ENCODE measurements at regions not wholly inside any gene's neighbourhood (a gene's known extent, or its start where the extent isn't known, plus 50 kb on each side); places are given as distances from the start of the nearest gene placed in this dataset.

DNA sequence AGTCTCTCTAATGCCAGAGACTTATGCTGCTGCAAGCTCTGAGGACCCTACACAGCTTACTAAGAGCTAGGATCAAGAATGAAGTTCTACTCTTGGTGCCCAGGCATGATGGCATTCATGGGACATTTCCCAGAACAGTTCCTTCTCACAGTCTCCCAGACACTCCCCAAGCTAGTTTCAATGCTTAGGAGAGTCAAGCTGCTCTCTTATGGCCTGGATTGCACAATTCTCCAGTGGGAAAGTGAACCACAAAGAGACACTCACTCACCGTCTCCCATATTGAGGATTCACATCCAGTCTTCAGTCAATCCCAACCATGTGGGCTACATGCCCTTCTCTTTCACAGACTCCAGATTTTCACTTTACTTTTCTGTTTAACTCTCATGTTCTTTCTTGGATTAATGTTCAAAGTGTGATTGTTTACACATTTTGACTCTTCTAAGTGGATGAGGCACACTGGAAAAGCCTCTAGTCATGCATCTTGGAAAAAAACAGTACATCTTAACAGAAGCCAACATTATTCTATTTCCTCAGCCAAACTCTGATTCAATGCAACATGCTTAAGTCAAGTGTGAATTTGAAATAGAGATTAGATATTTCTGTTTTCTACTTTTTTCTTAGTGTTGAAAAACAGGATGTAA is 447.8 kb upstream of the BTBD3 start:
- Histone ChIP-seq H3K4me3 (ENCODE audit: insufficient read depth, low read depth, low read length) (no peak overlapping the region), H4K5ac (ENCODE audit: low read depth, low read length) (no peak overlapping the region), H3K36me3 (ENCODE audit: control insufficient read depth, insufficient read depth, low read length) (no peaks in the 10 kb centered on the region), H2BK120ac (ENCODE audit: low read depth, low read length) (no peak overlapping the region), H2BK15ac (ENCODE audit: low read depth, low read length) (no peak overlapping the region), H2BK20ac (ENCODE audit: low read depth, low read length) (no peak overlapping the region), H3K9ac (ENCODE audit: low read depth, low read length) (no peak overlapping the region), H3K27ac (ENCODE audit: insufficient read depth, low read length) (no peak overlapping the region), H4K91ac (ENCODE audit: insufficient read depth, low read depth, low read length) (no peak overlapping the region), H4K20me1 (ENCODE audit: insufficient read depth, low read length) (no peaks in the 10 kb centered on the region), H2AFZ (replicated peaks; ENCODE audit: low read length, poor library complexity) (no peak overlapping the region), H3K14ac (replicated peaks; ENCODE audit: low read depth, low read length) (no peak overlapping the region), H3K79me1 (ENCODE audit: low read depth in 1 of 2, low read length in 2 of 2) (no peaks in the 10 kb centered on the region), H2AK5ac (ENCODE audit: low read depth, low read length) (no peak overlapping the region), H2BK5ac (ENCODE audit: low read depth, low read length, poor library complexity, severe bottlenecking) (no peak overlapping the region), H3K4me2 (ENCODE audit: low read depth, low read length) (no peak overlapping the region), H3K9me1 (ENCODE audit: insufficient read depth, low read length) (no peaks in the 10 kb centered on the region), H4K8ac (ENCODE audit: low read depth in 2 of 2, low read length in 2 of 2) (no peak overlapping the region), H3K18ac (ENCODE audit: low read depth, low read length) (no peak overlapping the region), H3K4me1 (ENCODE audit: control insufficient read depth, insufficient read depth, low read length) (no peaks in the 10 kb centered on the region), H2AK9ac (replicated peaks; ENCODE audit: low read depth, low read length, poor library complexity) (no peak overlapping the region), H3K56ac (ENCODE audit: extremely low read depth, insufficient read depth, low read length) (no peak overlapping the region), H3K9me3 (ENCODE audit: control insufficient read depth, insufficient read depth, low read length) (no peaks in the 10 kb centered on the region), H3K23ac (ENCODE audit: low read depth, low read length) (no peak overlapping the region), H3K4ac (ENCODE audit: low read depth, low read length) (no peak overlapping the region), H3K27me3 (ENCODE audit: control insufficient read depth, insufficient read depth, low read length) (peaks cover 9% of the 10 kb centered on the region)
- ATAC-seq (ENCODE audit: low read depth) (no peak), DNase-seq (no peak)
- TF ChIP-seq CEBPB (IDR thresholded peaks at IDR 0.05; ENCODE audit: low read depth, low read length) (0 out of 2 replicates have a peak, but pooled peaks have one; percentile 30), NFE2L2 (IDR thresholded peaks at IDR 0.05; ENCODE audit: low read depth, low read length) (no peak), POLR2A (IDR thresholded peaks at IDR 0.05; ENCODE audit: low read depth, low read length) (no peak), RCOR1 (IDR thresholded peaks at IDR 0.05; ENCODE audit: insufficient replicate concordance, low read length) (no peak)
- TF ChIP-seq, protein P1, sequence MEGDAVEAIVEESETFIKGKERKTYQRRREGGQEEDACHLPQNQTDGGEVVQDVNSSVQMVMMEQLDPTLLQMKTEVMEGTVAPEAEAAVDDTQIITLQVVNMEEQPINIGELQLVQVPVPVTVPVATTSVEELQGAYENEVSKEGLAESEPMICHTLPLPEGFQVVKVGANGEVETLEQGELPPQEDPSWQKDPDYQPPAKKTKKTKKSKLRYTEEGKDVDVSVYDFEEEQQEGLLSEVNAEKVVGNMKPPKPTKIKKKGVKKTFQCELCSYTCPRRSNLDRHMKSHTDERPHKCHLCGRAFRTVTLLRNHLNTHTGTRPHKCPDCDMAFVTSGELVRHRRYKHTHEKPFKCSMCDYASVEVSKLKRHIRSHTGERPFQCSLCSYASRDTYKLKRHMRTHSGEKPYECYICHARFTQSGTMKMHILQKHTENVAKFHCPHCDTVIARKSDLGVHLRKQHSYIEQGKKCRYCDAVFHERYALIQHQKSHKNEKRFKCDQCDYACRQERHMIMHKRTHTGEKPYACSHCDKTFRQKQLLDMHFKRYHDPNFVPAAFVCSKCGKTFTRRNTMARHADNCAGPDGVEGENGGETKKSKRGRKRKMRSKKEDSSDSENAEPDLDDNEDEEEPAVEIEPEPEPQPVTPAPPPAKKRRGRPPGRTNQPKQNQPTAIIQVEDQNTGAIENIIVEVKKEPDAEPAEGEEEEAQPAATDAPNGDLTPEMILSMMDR (conservative IDR thresholded peaks at IDR 0.05; ENCODE audit: low read depth, low read length) = no peak
- TF ChIP-seq, protein P2, sequence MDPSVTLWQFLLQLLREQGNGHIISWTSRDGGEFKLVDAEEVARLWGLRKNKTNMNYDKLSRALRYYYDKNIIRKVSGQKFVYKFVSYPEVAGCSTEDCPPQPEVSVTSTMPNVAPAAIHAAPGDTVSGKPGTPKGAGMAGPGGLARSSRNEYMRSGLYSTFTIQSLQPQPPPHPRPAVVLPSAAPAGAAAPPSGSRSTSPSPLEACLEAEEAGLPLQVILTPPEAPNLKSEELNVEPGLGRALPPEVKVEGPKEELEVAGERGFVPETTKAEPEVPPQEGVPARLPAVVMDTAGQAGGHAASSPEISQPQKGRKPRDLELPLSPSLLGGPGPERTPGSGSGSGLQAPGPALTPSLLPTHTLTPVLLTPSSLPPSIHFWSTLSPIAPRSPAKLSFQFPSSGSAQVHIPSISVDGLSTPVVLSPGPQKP (IDR thresholded peaks at IDR 0.05; ENCODE audit: borderline replicate concordance, low read depth, low read length) = no peak
- TF ChIP-seq, protein P3, sequence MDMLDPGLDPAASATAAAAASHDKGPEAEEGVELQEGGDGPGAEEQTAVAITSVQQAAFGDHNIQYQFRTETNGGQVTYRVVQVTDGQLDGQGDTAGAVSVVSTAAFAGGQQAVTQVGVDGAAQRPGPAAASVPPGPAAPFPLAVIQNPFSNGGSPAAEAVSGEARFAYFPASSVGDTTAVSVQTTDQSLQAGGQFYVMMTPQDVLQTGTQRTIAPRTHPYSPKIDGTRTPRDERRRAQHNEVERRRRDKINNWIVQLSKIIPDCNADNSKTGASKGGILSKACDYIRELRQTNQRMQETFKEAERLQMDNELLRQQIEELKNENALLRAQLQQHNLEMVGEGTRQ (IDR thresholded peaks at IDR 0.05; ENCODE audit: low read depth, low read length) = no peak
- intact Hi-C loops (cut with micrococcal nuclease) = no loop called here
- dilution Hi-C loops (cut with HindIII; ENCODE audit: low sequenced_read_pairs, unreplicated experiment) = no loop called here
- no CpG with 5 or more reads among the region's 1 CpG for WGBS, 2 experiments (ENCODE audit: extremely low coverage in 2 of 2, insufficient read length in 1 of 2)
- in situ Hi-C loops (cut with MboI; ENCODE audit: low sequenced_read_pairs) = no loop called here
- no TSS peak for BruUV-seq (replicated peaks)
- ChIA-PET CTCF (no interaction called here), POLR2A (ENCODE audit: unreplicated experiment) (no interaction called here)
